HFF-Myc (cell line): ENCODE measurements at regions not wholly inside any gene's neighbourhood (a gene's known extent, or its start where the extent isn't known, plus 50 kb on each side); places are given as distances from the start of the nearest gene placed in this dataset.
"Not testable (repeated sequence)": the region's sequence is repeated elsewhere in the genome, so short reads cannot be mapped to it uniquely, and the experiment has no call there.

Experiments
- DNase-seq: peaks from one replicate; pipeline ENCODE4 v3.0.0-alpha.2; 2011; ENCODE audit warnings: low read depth; ENCODE audit errors: extremely low read depth
- H3K4me3 ChIP-seq: replicated peaks from 2 replicates; pipeline ENCODE4 v1.5.1; 2011; ENCODE audit warnings: low read depth, mild to moderate bottlenecking, control low read depth, low read length
- CTCF ChIP-seq: IDR thresholded peaks from 2 replicates; pipeline ENCODE4 v1.5.1; 2012; ENCODE audit warnings: mild to moderate bottlenecking, low read depth, low read length, control low read depth; ENCODE audit errors: missing control alignments

GRCh38 chr9:104386425-104387069, 117.5 kb upstream of the OR13F1 start:
- peak; percentile 28 for TF ChIP-seq CTCF
- DNase-seq: peak; percentile 2

GRCh38 chr9:104388071-104388470, 116.0 kb upstream of the OR13F1 start:
- H3K4me3 ChIP-seq: no peak overlapping the region
- no peak for TF ChIP-seq CTCF

More at GRCh38 chr9:104386425-104387069, 117.5 kb upstream of the OR13F1 start:
- no peak overlapping the region for H3K4me3 ChIP-seq

DNA sequence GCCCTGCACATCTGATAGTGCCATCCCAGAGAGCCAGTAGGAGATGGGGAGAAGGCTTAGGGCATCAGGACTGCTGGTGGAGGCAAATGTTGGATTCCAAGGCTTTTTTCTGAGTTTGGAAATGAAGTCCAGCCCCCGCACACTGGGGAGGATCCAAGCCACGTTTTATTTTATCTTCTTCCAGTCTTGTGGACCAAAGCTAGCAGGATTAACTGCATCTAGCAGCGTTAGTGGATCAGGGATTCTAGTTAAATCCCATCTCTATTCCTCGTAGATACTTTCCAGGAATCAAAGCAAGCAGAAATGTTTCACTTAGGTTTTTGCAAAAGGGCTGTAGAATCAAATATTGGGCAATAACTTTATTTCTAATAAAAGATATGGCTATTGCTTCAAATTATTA, 114.7 kb upstream of the OR13F1 start:
- no peak for DNase-seq
- no peak for TF ChIP-seq CTCF
- no peak overlapping the region for H3K4me3 ChIP-seq

More at GRCh38 chr9:104388071-104388470, 116.0 kb upstream of the OR13F1 start:
- DNase-seq: no peak

DNA sequence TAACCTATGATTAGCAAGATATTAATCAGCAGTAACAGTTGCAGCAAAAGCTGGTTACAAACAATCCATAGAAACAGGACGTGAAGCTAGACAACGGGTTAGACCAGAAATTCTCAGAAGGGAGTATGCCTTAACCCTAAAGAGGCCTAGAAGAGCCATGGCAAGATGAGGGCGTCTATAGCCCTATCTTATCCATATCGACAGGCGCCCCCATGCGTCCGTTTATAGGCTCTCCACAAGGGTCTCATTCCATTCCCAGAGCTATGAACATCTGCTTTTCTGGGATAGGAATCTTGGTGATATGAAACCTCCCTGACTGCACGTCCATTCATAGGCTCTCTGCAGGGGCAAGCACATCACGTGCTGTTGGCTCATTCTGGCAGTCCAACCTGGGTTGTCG, 109.2 kb upstream of the OR13F1 start:
- not testable (repeated sequence) for H3K4me3 ChIP-seq, DNase-seq

DNA sequence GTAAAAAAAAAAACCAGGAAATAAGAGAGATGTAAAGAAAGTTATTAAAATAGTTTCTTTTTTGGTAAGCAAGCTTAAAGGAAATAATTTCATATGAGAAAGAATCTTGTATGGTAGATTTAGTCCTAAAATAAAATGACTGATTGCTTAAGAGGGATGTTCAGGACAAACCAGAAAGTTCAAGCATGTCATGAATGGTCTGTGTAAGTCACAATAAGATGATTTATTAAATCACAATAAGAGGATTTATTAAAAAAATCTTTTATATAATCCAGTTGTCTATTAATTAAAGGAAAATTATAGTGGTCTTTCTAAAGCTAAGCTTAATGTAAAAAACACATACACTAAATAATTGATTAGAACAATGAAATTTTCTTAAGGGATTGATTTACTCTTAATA, 91.8 kb upstream of the OR13F1 start:
- no peak for DNase-seq
- no peak for TF ChIP-seq CTCF
- H3K4me3 ChIP-seq: no peak overlapping the region

DNA sequence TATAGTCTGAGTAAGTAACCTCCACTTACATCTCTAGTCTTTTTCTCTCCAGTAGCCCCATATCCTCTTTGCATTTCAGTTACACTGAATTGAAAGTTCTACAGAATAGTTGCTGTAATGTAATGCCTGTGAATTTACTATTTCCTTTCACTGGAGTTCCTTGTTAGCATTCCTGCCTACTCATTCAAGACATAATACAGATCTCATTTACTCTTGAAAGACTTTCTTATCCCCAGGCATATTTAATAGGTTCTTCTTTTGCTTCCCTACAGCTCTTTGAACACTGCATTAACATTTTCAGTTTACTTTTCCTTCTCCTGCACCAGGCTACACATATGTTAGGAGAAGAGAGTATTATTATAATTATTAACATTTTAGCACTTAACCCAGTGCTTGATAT, 87.6 kb upstream of the OR13F1 start:
- H3K4me3 ChIP-seq: no peak overlapping the region
- DNase-seq: no peak
- no peak for TF ChIP-seq CTCF

- no peak for DNase-seq
- no peak overlapping the region for H3K4me3 ChIP-seq
- TF ChIP-seq CTCF: no peak
Measured at GRCh38 chr9:104417296-104417695, 86.8 kb upstream of the OR13F1 start.
